HG03571 (cell line): ENCODE measurements at regions not wholly inside any gene's neighbourhood (a gene's known extent, or its start where the extent isn't known, plus 50 kb on each side); places are given as distances from the start of the nearest gene placed in this dataset.

Experiments
- ATAC-seq: cut with Tn5 transposase; IDR thresholded peaks from one replicate; pipeline ENCODE4 v1.9.1; 2021; ENCODE audit not compliant: unreplicated experiment

GRCh38 chr6:21508753-21509152 lies 84.8 kb upstream of the SOX4 start:
- no peak for ATAC-seq

- no peak for ATAC-seq
Measured at GRCh38 chr6:21511891-21512550, 81.5 kb upstream of the SOX4 start.

GRCh38 chr6:21514288-21514687 lies 79.3 kb upstream of the SOX4 start:
- no peak for ATAC-seq

- no peak for ATAC-seq
Measured at GRCh38 chr6:21518317-21518716, 75.2 kb upstream of the SOX4 start.

GRCh38 chr6:21519642-21520041 lies 73.9 kb upstream of the SOX4 start:
- no peak for ATAC-seq

- no peak for ATAC-seq
Measured at GRCh38 chr6:21521276-21521675, 72.3 kb upstream of the SOX4 start.

- ATAC-seq = no peak
Measured at GRCh38 chr6:21522143-21522747, 71.3 kb upstream of the SOX4 start.

- no peak for ATAC-seq
Measured at GRCh38 chr6:21522797-21523456, 70.6 kb upstream of the SOX4 start.

GRCh38 chr6:21523652-21524051 lies 69.9 kb upstream of the SOX4 start:
- ATAC-seq = no peak

- ATAC-seq = no peak
Measured at GRCh38 chr6:21524201-21524600, 69.3 kb upstream of the SOX4 start.

- ATAC-seq = no peak
Measured at GRCh38 chr6:21526974-21527373, 66.6 kb upstream of the SOX4 start.

GRCh38 chr6:21527731-21528130 lies 65.8 kb upstream of the SOX4 start:
- ATAC-seq = no peak

- no peak for ATAC-seq
Measured at GRCh38 chr6:21529431-21529830, 64.1 kb upstream of the SOX4 start.

- ATAC-seq = no peak
Measured at GRCh38 chr6:21531393-21531792, 62.2 kb upstream of the SOX4 start.

- no peak for ATAC-seq
Measured at GRCh38 chr6:21533678-21534077, 59.9 kb upstream of the SOX4 start.

- ATAC-seq = no peak
Measured at GRCh38 chr6:21536280-21536766, 57.2 kb upstream of the SOX4 start.

GRCh38 chr6:21537637-21538036 lies 55.9 kb upstream of the SOX4 start:
- ATAC-seq = no peak

GRCh38 chr6:21538186-21538798 lies 55.3 kb upstream of the SOX4 start:
- ATAC-seq = no peak

- ATAC-seq = no peak
Measured at GRCh38 chr6:21539621-21540100, 53.9 kb upstream of the SOX4 start.
